IMR-90 (cell line): ENCODE measurements at regions not wholly inside any gene's neighbourhood (a gene's known extent, or its start where the extent isn't known, plus 50 kb on each side); places are given as distances from the start of the nearest gene placed in this dataset.

Experiments used
- ATAC-seq: fragments of 200-7000 bp; cut with Tn5 transposase; 2 replicates; pipeline ENCODE4 v1.9.1; 2020; ENCODE audit warnings: low read depth, mild to moderate bottlenecking, moderate library complexity
- BruUV-seq: library from RNA; stranded (reverse); fragments of 400-500 nt; replicated peaks from 2 replicates; lab custom pipeline; 2021; lab: Mats Ljungman, UMichigan
- CTCF ChIA-PET: fragments of 300-600 bp; formaldehyde crosslinking; extraction: SDS; loops from one replicate; lab custom pipeline; 2021; ENCODE audit warnings: antibody characterized with exemption; lab: Yijun Ruan, JAX
- POLR2A ChIA-PET: fragments of 300-600 bp; sonication (Branson Sonifier 250); formaldehyde crosslinking; loops from one replicate; lab custom pipeline; 2022; ENCODE audit warnings: antibody characterized with exemption; ENCODE audit not compliant: unreplicated experiment; lab: Charles Lee
- DNase-seq: peaks from one replicate; pipeline ENCODE4 v3.0.0; 2013
- H2AFZ ChIP-seq: replicated peaks from 2 replicates; pipeline ENCODE3; 2013; ENCODE audit warnings: low read length, mild to moderate bottlenecking; ENCODE audit not compliant: poor library complexity
- H2AK5ac ChIP-seq: 2 replicates; pipeline ENCODE4 v1.6.1; 2013; ENCODE audit warnings: low read depth, low read length, inconsistent platforms
- H2AK9ac ChIP-seq: replicated peaks from 2 replicates; pipeline ENCODE3; 2013; ENCODE audit warnings: mild to moderate bottlenecking, low read depth, low read length, moderate library complexity; ENCODE audit not compliant: poor library complexity
- H2BK120ac ChIP-seq: 2 replicates; pipeline ENCODE4 v1.6.1; 2013; ENCODE audit warnings: low read depth, low read length, inconsistent platforms
- H2BK15ac ChIP-seq: 3 replicates; pipeline ENCODE4 v1.6.1; 2013; ENCODE audit warnings: low read depth, low read length, inconsistent platforms
- H2BK20ac ChIP-seq: 2 replicates; pipeline ENCODE4 v1.6.1; 2013; ENCODE audit warnings: low read depth, mild to moderate bottlenecking, inconsistent platforms, low read length, moderate library complexity
- H2BK5ac ChIP-seq: 2 replicates; pipeline ENCODE4 v1.6.1; 2013; ENCODE audit warnings: mild to moderate bottlenecking, low read depth, low read length, inconsistent platforms; ENCODE audit not compliant: poor library complexity, severe bottlenecking
- H3K14ac ChIP-seq: replicated peaks from 2 replicates; pipeline ENCODE4 v1.6.1; 2013; ENCODE audit warnings: low read depth, low read length, inconsistent platforms
- H3K18ac ChIP-seq: 2 replicates; pipeline ENCODE4 v1.6.1; 2013; ENCODE audit warnings: low read depth, low read length, control low read depth
- H3K23ac ChIP-seq: 2 replicates; pipeline ENCODE4 v1.6.1; 2013; ENCODE audit warnings: low read depth, low read length, inconsistent platforms
- H3K27ac ChIP-seq: 2 replicates; pipeline ENCODE4 v1.5.1; 2013; ENCODE audit warnings: mild to moderate bottlenecking, control low read depth, low read length; ENCODE audit not compliant: insufficient read depth
- H3K27me3 ChIP-seq: 2 replicates; pipeline ENCODE4 v1.6.1; 2013; ENCODE audit warnings: low read length; ENCODE audit not compliant: control insufficient read depth, insufficient read depth
- H3K36me3 ChIP-seq: 2 replicates; pipeline ENCODE4 v1.6.1; 2013; ENCODE audit warnings: low read length, mixed read lengths; ENCODE audit not compliant: control insufficient read depth, insufficient read depth
- H3K4ac ChIP-seq: 2 replicates; pipeline ENCODE4 v1.6.1; 2013; ENCODE audit warnings: low read depth, low read length, inconsistent platforms
- H3K4me1 ChIP-seq: 2 replicates; pipeline ENCODE4 v1.6.1; 2013; ENCODE audit warnings: low read length, mixed read lengths; ENCODE audit not compliant: control insufficient read depth, insufficient read depth
- H3K4me2 ChIP-seq: 2 replicates; pipeline ENCODE4 v1.6.1; 2013; ENCODE audit warnings: low read depth, mild to moderate bottlenecking, control low read depth, low read length, moderate library complexity
- H3K4me3 ChIP-seq: 2 replicates; pipeline ENCODE4 v1.5.1; 2013; ENCODE audit warnings: low read depth, mild to moderate bottlenecking, control low read depth, low read length, moderate library complexity; ENCODE audit not compliant: insufficient read depth
- H3K56ac ChIP-seq: 2 replicates; pipeline ENCODE4 v1.6.1; 2013; ENCODE audit warnings: low read length, inconsistent platforms; ENCODE audit not compliant: insufficient read depth; ENCODE audit errors: extremely low read depth
- H3K79me1 ChIP-seq, 2 experiments: 2 replicates each; pipeline ENCODE4 v1.6.1; 2013; ENCODE audit warnings: low read length in 2 of 2, inconsistent platforms in 1 of 2, low read depth in 1 of 2
- H3K9ac ChIP-seq: 2 replicates; pipeline ENCODE4 v1.6.1; 2013; ENCODE audit warnings: low read depth, low read length, control low read depth
- H3K9me1 ChIP-seq: 2 replicates; pipeline ENCODE4 v1.6.1; 2013; ENCODE audit warnings: low read length, inconsistent platforms; ENCODE audit not compliant: insufficient read depth
- H3K9me3 ChIP-seq: 2 replicates; pipeline ENCODE4 v1.6.1; 2013; ENCODE audit warnings: low read length; ENCODE audit not compliant: control insufficient read depth, insufficient read depth
- H4K20me1 ChIP-seq: 2 replicates; pipeline ENCODE4 v1.6.1; 2013; ENCODE audit warnings: low read length, inconsistent platforms; ENCODE audit not compliant: insufficient read depth
- H4K5ac ChIP-seq: 2 replicates; pipeline ENCODE4 v1.6.1; 2013; ENCODE audit warnings: mild to moderate bottlenecking, low read depth, low read length, control low read depth
- H4K8ac ChIP-seq, 2 experiments: 2 replicates each; pipeline ENCODE4 v1.6.1; 2013; ENCODE audit warnings: low read depth in 2 of 2, low read length in 2 of 2, control low read depth in 1 of 2, inconsistent platforms in 1 of 2
- H4K91ac ChIP-seq: 2 replicates; pipeline ENCODE4 v1.6.1; 2013; ENCODE audit warnings: low read depth, low read length, inconsistent platforms; ENCODE audit not compliant: insufficient read depth
- CEBPB ChIP-seq: IDR thresholded peaks from 2 replicates; pipeline ENCODE4 v1.6.1; 2012; ENCODE audit warnings: low read depth, low read length, improper control_type of control experiment
- FOS ChIP-seq: fragments of 150-350 bp; IDR thresholded peaks from 2 replicates; pipeline ENCODE4 v1.6.1; 2016; ENCODE audit warnings: low read depth, low read length
- MAFK ChIP-seq: IDR thresholded peaks from 2 replicates; pipeline ENCODE4 v1.6.1; 2012; ENCODE audit warnings: low read depth, low read length, improper control_type of control experiment
- NFE2L2 ChIP-seq: fragments of 150-350 bp; IDR thresholded peaks from 2 replicates; pipeline ENCODE4 v1.6.1; 2016; ENCODE audit warnings: low read depth, mild to moderate bottlenecking, low read length
- WGBS, 2 experiments: methylation state at CpG; one replicate each; pipeline versions ENCODE4 v1.1.5 to v1.1.7; 2013; ENCODE audit warnings: missing lambda C conversion rate in 2 of 2; ENCODE audit not compliant: insufficient read length in 1 of 2; ENCODE audit errors: extremely low coverage in 2 of 2; 5-methylcytosine and 5-hydroxymethylcytosine counted together
- dilution Hi-C: fragments of 300-500 bp; cut with HindIII; formaldehyde crosslinking; loops from one replicate; pipeline ENCODE4 v1.14.3; 2018; ENCODE audit warnings: low sequenced_read_pairs; ENCODE audit not compliant: unreplicated experiment
- in situ Hi-C: fragments of 300-500 bp; cut with MboI; formaldehyde crosslinking; loops from 3 replicates; pipeline ENCODE4 v1.14.3; 2019; ENCODE audit warnings: low sequenced_read_pairs, inconsistent platforms, mixed read lengths
- intact Hi-C: fragments of 100-400 bp; cut with micrococcal nuclease; formaldehyde crosslinking; loops from 2 replicates; pipeline ENCODE4 v1.10.0; 2022
- TF ChIP-seq, protein P1 (sequence below): fragments of 150-350 bp; IDR thresholded peaks from 2 replicates; pipeline ENCODE4 v1.6.1; 2016; ENCODE audit warnings: low read depth, mild to moderate bottlenecking, low read length, moderate library complexity, borderline replicate concordance

DNA sequence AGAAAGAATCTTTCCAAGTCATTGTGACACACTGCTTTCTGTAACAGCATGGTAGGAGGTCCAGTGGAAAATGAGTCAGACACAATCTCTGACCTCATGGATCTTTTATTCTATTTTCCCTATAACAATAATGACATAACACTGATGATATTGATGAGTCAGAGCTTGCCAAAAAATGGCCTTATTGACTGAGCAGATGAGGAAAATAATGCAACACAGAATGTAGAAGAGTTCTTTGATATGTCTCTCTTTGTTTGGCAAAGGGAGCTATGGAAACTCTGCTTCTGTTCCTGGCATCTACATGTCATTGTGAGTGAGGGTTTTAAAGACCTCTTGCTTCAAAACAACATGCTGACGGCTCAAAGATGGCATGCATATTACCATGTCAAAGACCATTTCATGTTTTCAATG lies 443.1 kb upstream of the ZNF608 start:
- in situ Hi-C loops = no loop called here
- H3K56ac ChIP-seq = no peak overlapping the region
- CTCF ChIA-PET = no interaction called here

More for the DNA sequence above, 443.1 kb upstream of the ZNF608 start:
- H4K20me1 ChIP-seq = no peaks in the 10 kb centered on the region
- intact Hi-C loops = no loop called here
- no peak overlapping the region for H4K5ac ChIP-seq
- H2BK15ac ChIP-seq = no peak overlapping the region
- H3K36me3 ChIP-seq = no peaks in the 10 kb centered on the region
- H2BK120ac ChIP-seq = no peak overlapping the region
- H2BK5ac ChIP-seq = no peak overlapping the region
- no peak overlapping the region for H3K18ac ChIP-seq
- H3K14ac ChIP-seq = no peak overlapping the region
- no peak overlapping the region for H2AFZ ChIP-seq
- POLR2A ChIA-PET = no interaction called here
- H3K27ac ChIP-seq = no peak overlapping the region
- no peak overlapping the region for H2AK5ac ChIP-seq
- no peaks in the 10 kb centered on the region for H3K4me1 ChIP-seq
- H2AK9ac ChIP-seq = no peak overlapping the region
- no peak overlapping the region for H4K91ac ChIP-seq
- no peak overlapping the region for H3K23ac ChIP-seq
- H4K8ac ChIP-seq = no peak overlapping the region
- TF ChIP-seq CEBPB = 0 out of 2 replicates have a peak, but pooled peaks have one; percentile 37
- TF ChIP-seq, protein P1, sequence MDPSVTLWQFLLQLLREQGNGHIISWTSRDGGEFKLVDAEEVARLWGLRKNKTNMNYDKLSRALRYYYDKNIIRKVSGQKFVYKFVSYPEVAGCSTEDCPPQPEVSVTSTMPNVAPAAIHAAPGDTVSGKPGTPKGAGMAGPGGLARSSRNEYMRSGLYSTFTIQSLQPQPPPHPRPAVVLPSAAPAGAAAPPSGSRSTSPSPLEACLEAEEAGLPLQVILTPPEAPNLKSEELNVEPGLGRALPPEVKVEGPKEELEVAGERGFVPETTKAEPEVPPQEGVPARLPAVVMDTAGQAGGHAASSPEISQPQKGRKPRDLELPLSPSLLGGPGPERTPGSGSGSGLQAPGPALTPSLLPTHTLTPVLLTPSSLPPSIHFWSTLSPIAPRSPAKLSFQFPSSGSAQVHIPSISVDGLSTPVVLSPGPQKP = no peak
- TF ChIP-seq MAFK = 0 out of 2 replicates have a peak, but pooled peaks have one; percentile 4
- TF ChIP-seq NFE2L2 = peak; percentile 34; the same call in 1 of the 2 replicates
- TF ChIP-seq FOS = peak; percentile 51
- H3K9me3 ChIP-seq = no peaks in the 10 kb centered on the region
- no peaks in the 10 kb centered on the region for H3K9me1 ChIP-seq
- no peak overlapping the region for H2BK20ac ChIP-seq
- H3K79me1 ChIP-seq = no peaks in the 10 kb centered on the region
- WGBS, 2 experiments = no CpG with 5 or more reads among the region's 1 CpG
- no peak overlapping the region for H3K4ac ChIP-seq
- H3K27me3 ChIP-seq = no peaks in the 10 kb centered on the region
- no peak overlapping the region for H3K9ac ChIP-seq
- DNase-seq (peak; percentile 65), ATAC-seq (no peak)
- H3K4me2 ChIP-seq = no peak overlapping the region
- dilution Hi-C loops = no loop called here
- no peak overlapping the region for H3K4me3 ChIP-seq
- no TSS peak for BruUV-seq
